ENCODE measurements at regions not wholly inside any gene's neighbourhood (a gene's known extent, or its start where the extent isn't known, plus 50 kb on each side); places are given as distances from the start of the nearest gene placed in this dataset.

- TF ChIP-seq CTCF (IDR thresholded peaks at IDR 0.05; ENCODE audit: poor library complexity) (no peak), EZH2phosphoT487 (IDR thresholded peaks at IDR 0.05; ENCODE audit: low read depth, severe bottlenecking, unreplicated experiment) (no peak)
Measured at GRCh38 chr4:111221371-111221770, 598.5 kb upstream of the PITX2 start.
